ENCODE measurements at regions not wholly inside any gene's neighbourhood (a gene's known extent, or its start where the extent isn't known, plus 50 kb on each side); places are given as distances from the start of the nearest gene placed in this dataset.

DNA sequence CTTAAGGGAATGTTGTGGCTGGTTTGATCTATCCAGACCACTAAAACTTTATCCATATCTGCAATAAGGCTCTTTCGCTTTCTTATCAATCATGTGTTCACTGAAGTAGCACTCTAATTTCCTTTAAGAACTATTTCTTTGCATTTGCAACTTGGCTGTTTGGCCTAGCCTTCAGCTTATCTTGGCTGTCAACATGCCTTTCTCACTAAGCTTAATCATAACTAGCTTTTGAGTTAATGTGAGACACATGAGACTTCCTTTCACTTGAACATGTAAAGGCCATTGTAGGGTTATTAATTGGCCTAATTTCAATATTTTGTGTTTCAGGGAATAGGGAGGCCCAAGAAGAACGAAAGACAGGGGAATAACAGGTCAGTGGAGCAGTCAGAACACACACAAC lies 124.7 kb downstream of the TNFSF18 start:
- Histone ChIP-seq H2AFZ (ENCODE audit: low read depth) (no peak overlapping the region), H3K4me1 (ENCODE audit: control insufficient read depth in 1 of 2, insufficient read depth in 2 of 2, low read depth in 1 of 2, low read length in 1 of 2) (peaks cover 3 to 28% of the 10 kb centered on the region in 2 experiments), H3K4me3 (ENCODE audit: low read depth in 2 of 2, low read length in 1 of 2) (no peak overlapping the region), H3F3A (replicated peaks; ENCODE audit: insufficient read depth) (peaks cover 5% of the 10 kb centered on the region), H4K20me1 (ENCODE audit: insufficient read depth) (no peaks in the 10 kb centered on the region), H3K9me3 (no peaks in the 10 kb centered on the region), H3K9ac (no peak overlapping the region), H3K79me2 (ENCODE audit: insufficient read depth) (no peaks in the 10 kb centered on the region), H3K9me2 (no peaks in the 10 kb centered on the region), H3K27me3 (ENCODE audit: insufficient read depth) (no peaks in the 10 kb centered on the region), H3K27ac (ENCODE audit: low read depth in 2 of 2, low read length in 1 of 2) (no peak overlapping the region), H3K36me3 (replicated peaks in 1 of 2; ENCODE audit: control insufficient read depth in 1 of 2, insufficient read depth in 2 of 2, low read length in 1 of 2) (no peaks in the 10 kb centered on the region), H3K4me2 (no peak overlapping the region)
- CTCF ChIA-PET: interaction anchor here (0.9 kb wide), 1 partner anchor 10 kb away, joined by 3 read pairs; no protein-coding TSS in a partner anchor
- POLR2A ChIA-PET: no interaction called here
- 84% methylated on average over 2 of the region's 2 CpGs for WGBS (ENCODE audit: low lambda C conversion rate)
- TF ChIP-seq, protein P1, sequence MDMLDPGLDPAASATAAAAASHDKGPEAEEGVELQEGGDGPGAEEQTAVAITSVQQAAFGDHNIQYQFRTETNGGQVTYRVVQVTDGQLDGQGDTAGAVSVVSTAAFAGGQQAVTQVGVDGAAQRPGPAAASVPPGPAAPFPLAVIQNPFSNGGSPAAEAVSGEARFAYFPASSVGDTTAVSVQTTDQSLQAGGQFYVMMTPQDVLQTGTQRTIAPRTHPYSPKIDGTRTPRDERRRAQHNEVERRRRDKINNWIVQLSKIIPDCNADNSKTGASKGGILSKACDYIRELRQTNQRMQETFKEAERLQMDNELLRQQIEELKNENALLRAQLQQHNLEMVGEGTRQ (IDR thresholded peaks at IDR 0.05; ENCODE audit: borderline replicate concordance, low read depth, low read length): no peak
- TF ChIP-seq IRF3 (IDR thresholded peaks at IDR 0.05; ENCODE audit: low read depth, low read length) (no peak), GABPA (IDR thresholded peaks at IDR 0.05; ENCODE audit: low read depth) (no peak), TEAD4 (IDR thresholded peaks at IDR 0.05; ENCODE audit: borderline replicate concordance, insufficient read depth) (no peak), ELF1 (IDR thresholded peaks at IDR 0.05) (no peak), SIN3A (IDR thresholded peaks at IDR 0.05; ENCODE audit: borderline replicate concordance, low read depth, low read length) (no peak), CHD2 (IDR thresholded peaks at IDR 0.05; ENCODE audit: low read length, partially characterized antibody) (no peak), RCOR1 (IDR thresholded peaks at IDR 0.05; ENCODE audit: low read length) (no peak), GATA2 (CRISPR knock-in tag; IDR thresholded peaks at IDR 0.05) (no peak), RFX5 (IDR thresholded peaks at IDR 0.05; ENCODE audit: low read length) (no peak), MXI1 (IDR thresholded peaks at IDR 0.05; ENCODE audit: low read depth, low read length) (no peak), FOXM1 (IDR thresholded peaks at IDR 0.05; ENCODE audit: low read depth) (no peak)
- TF ChIP-seq, protein P2, sequence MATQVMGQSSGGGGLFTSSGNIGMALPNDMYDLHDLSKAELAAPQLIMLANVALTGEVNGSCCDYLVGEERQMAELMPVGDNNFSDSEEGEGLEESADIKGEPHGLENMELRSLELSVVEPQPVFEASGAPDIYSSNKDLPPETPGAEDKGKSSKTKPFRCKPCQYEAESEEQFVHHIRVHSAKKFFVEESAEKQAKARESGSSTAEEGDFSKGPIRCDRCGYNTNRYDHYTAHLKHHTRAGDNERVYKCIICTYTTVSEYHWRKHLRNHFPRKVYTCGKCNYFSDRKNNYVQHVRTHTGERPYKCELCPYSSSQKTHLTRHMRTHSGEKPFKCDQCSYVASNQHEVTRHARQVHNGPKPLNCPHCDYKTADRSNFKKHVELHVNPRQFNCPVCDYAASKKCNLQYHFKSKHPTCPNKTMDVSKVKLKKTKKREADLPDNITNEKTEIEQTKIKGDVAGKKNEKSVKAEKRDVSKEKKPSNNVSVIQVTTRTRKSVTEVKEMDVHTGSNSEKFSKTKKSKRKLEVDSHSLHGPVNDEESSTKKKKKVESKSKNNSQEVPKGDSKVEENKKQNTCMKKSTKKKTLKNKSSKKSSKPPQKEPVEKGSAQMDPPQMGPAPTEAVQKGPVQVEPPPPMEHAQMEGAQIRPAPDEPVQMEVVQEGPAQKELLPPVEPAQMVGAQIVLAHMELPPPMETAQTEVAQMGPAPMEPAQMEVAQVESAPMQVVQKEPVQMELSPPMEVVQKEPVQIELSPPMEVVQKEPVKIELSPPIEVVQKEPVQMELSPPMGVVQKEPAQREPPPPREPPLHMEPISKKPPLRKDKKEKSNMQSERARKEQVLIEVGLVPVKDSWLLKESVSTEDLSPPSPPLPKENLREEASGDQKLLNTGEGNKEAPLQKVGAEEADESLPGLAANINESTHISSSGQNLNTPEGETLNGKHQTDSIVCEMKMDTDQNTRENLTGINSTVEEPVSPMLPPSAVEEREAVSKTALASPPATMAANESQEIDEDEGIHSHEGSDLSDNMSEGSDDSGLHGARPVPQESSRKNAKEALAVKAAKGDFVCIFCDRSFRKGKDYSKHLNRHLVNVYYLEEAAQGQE (IDR thresholded peaks at IDR 0.05; ENCODE audit: low read depth, low read length): no peak
- TF ChIP-seq, protein P3, sequence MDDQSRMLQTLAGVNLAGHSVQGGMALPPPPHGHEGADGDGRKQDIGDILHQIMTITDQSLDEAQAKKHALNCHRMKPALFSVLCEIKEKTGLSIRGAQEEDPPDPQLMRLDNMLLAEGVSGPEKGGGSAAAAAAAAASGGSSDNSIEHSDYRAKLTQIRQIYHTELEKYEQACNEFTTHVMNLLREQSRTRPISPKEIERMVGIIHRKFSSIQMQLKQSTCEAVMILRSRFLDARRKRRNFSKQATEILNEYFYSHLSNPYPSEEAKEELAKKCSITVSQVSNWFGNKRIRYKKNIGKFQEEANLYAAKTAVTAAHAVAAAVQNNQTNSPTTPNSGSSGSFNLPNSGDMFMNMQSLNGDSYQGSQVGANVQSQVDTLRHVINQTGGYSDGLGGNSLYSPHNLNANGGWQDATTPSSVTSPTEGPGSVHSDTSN (IDR thresholded peaks at IDR 0.05): no peak
- TF ChIP-seq, protein P4, sequence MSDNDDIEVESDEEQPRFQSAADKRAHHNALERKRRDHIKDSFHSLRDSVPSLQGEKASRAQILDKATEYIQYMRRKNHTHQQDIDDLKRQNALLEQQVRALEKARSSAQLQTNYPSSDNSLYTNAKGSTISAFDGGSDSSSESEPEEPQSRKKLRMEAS (IDR thresholded peaks at IDR 0.05; ENCODE audit: low read depth): no peak
- DNase-seq: no peak

Measured in SK-N-SH (cell line).